H1 (cell line): ENCODE measurements at regions not wholly inside any gene's neighbourhood (a gene's known extent, or its start where the extent isn't known, plus 50 kb on each side); places are given as distances from the start of the nearest gene placed in this dataset.

Experiments used
- CTCF ChIA-PET: fragments of 300-600 bp; sonication (Branson Sonifier 250); formaldehyde crosslinking; loops from one replicate; lab custom pipeline; 2021; ENCODE audit not compliant: partially characterized antibody; lab: Charles Lee
- POLR2A ChIA-PET: fragments of 300-600 bp; sonication (Branson Sonifier 250); formaldehyde crosslinking; loops from one replicate; lab custom pipeline; 2021; ENCODE audit warnings: inconsistent platforms; ENCODE audit not compliant: partially characterized antibody; lab: Charles Lee
- DNase-seq, 2 experiments: peaks; one replicate each; pipeline versions ENCODE4 v3.0.0 to v3.0.0-alpha.2; 2010 to 2022; ENCODE audit warnings: low spot score in 2 of 2, low read depth in 1 of 2, mixed read lengths in 1 of 2
- FAIRE-seq: peaks from 2 replicates; lab custom pipeline; 2011; peaks lifted over from hg19 to GRCh38; lab: Jason Lieb, UNC
- H2AFZ ChIP-seq: 2 replicates; pipeline ENCODE4 v1.8.1; 2012; ENCODE audit warnings: low read length, inconsistent platforms
- H2AK5ac ChIP-seq: 2 replicates; pipeline ENCODE4 v1.6.1; 2013; ENCODE audit warnings: low read depth, low read length
- H2BK120ac ChIP-seq: replicated peaks from 2 replicates; pipeline ENCODE3; 2013; ENCODE audit warnings: low read depth, low read length, inconsistent platforms
- H2BK12ac ChIP-seq: 2 replicates; pipeline ENCODE4 v1.6.1; 2013; ENCODE audit warnings: low read depth, low read length
- H2BK15ac ChIP-seq: 2 replicates; pipeline ENCODE4 v1.6.1; 2013; ENCODE audit warnings: low read length
- H2BK20ac ChIP-seq: 2 replicates; pipeline ENCODE4 v1.6.1; 2013; ENCODE audit warnings: low read length
- H2BK5ac ChIP-seq: 2 replicates; pipeline ENCODE4 v1.6.1; 2013; ENCODE audit warnings: low read depth, low read length
- H3K14ac ChIP-seq: 2 replicates; pipeline ENCODE4 v1.6.1; 2013; ENCODE audit warnings: inconsistent platforms; ENCODE audit not compliant: insufficient read length
- H3K18ac ChIP-seq: 2 replicates; pipeline ENCODE4 v1.6.1; 2013; ENCODE audit warnings: low read length; ENCODE audit errors: extremely low read depth
- H3K23ac ChIP-seq: 2 replicates; pipeline ENCODE4 v1.6.1; 2013; ENCODE audit warnings: inconsistent platforms; ENCODE audit not compliant: insufficient read length
- H3K23me2 ChIP-seq: 2 replicates; pipeline ENCODE4 v1.6.1; 2013; ENCODE audit warnings: low read depth, low read length
- H3K27ac ChIP-seq: 2 replicates; pipeline ENCODE4 v1.6.1; 2011; ENCODE audit warnings: low read depth, low read length, inconsistent platforms
- H3K27me3 ChIP-seq, 4 experiments: replicated peaks in 1 of 4; 1 replicate in 1 of 4; 2 replicates in 3 of 4; pipeline versions ENCODE4 v1.6.1 to v1.8.1; 2011 to 2013; ENCODE audit warnings: low read length in 3 of 4, mild to moderate bottlenecking in 3 of 4, inconsistent platforms in 2 of 4, mixed read lengths in 2 of 4, moderate library complexity in 1 of 4; ENCODE audit not compliant: control insufficient read depth in 3 of 4, insufficient read depth in 3 of 4; ENCODE audit errors: extremely low read depth in 1 of 4
- H3K36me3 ChIP-seq, 4 experiments: 2 replicates each; pipeline versions ENCODE4 v1.6.1 to v1.8.1; 2011 to 2013; ENCODE audit warnings: mild to moderate bottlenecking in 4 of 4, low read length in 3 of 4, moderate library complexity in 2 of 4, control low read depth in 1 of 4, inconsistent platforms in 1 of 4; ENCODE audit not compliant: insufficient read depth in 4 of 4, control insufficient read depth in 2 of 4
- H3K4ac ChIP-seq: replicated peaks from 2 replicates; pipeline ENCODE3; 2013; ENCODE audit warnings: low read length, low read depth, mixed read lengths, inconsistent platforms; ENCODE audit not compliant: insufficient read length
- H3K4me1 ChIP-seq, 4 experiments: replicated peaks in 1 of 4; 1 replicate in 1 of 4; 2 replicates in 3 of 4; pipeline versions ENCODE4 v1.6.1 to v1.8.1; 2011 to 2013; ENCODE audit warnings: low read length in 3 of 4, inconsistent platforms in 2 of 4, mixed read lengths in 1 of 4; ENCODE audit not compliant: insufficient read depth in 4 of 4, control insufficient read depth in 3 of 4
- H3K4me2 ChIP-seq, 2 experiments: 2 replicates each; pipeline versions ENCODE4 v1.6.1 to v1.8.1; 2011 to 2013; ENCODE audit warnings: low read depth in 2 of 2, low read length in 2 of 2, control low read depth in 1 of 2, inconsistent platforms in 1 of 2, mild to moderate bottlenecking in 1 of 2; ENCODE audit not compliant: insufficient read depth in 1 of 2
- H3K4me3 ChIP-seq, 4 experiments: fragments of 200-600, 300-600 bp in 1 of 4; sonication (generic), shearing (Covaris generic), sonication (Bioruptor Twin) in 1 of 4; 2 replicates each; pipeline versions ENCODE4 v1.5.1 to v1.8.1; 2011 to 2016; ENCODE audit warnings: low read length in 4 of 4, low read depth in 3 of 4, control low read depth in 2 of 4, inconsistent platforms in 2 of 4, mild to moderate bottlenecking in 2 of 4, mixed read lengths in 1 of 4, moderate library complexity in 1 of 4; ENCODE audit not compliant: insufficient read depth in 2 of 4; ENCODE audit errors: extremely low read depth in 1 of 4
- H3K56ac ChIP-seq: replicated peaks from 2 replicates; pipeline ENCODE3; 2013; ENCODE audit warnings: low read depth, mild to moderate bottlenecking, mixed read lengths, low read length, inconsistent platforms; ENCODE audit not compliant: insufficient read length
- H3K79me1 ChIP-seq: 2 replicates; pipeline ENCODE4 v1.6.1; 2013; ENCODE audit warnings: low read depth, low read length, control low read depth
- H3K79me2 ChIP-seq, 2 experiments: 2 replicates each; pipeline versions ENCODE4 v1.6.1 to v1.8.1; 2012 to 2013; ENCODE audit warnings: low read length in 2 of 2, mild to moderate bottlenecking in 2 of 2, inconsistent platforms in 1 of 2; ENCODE audit not compliant: insufficient read depth in 2 of 2, control insufficient read depth in 1 of 2
- H3K9ac ChIP-seq, 4 experiments: replicated peaks in 1 of 4; 1 replicate in 1 of 4; 2 replicates in 3 of 4; pipeline versions ENCODE4 v1.6.1 to v1.8.1; 2011 to 2013; ENCODE audit warnings: low read depth in 3 of 4, low read length in 3 of 4, control low read depth in 2 of 4, mild to moderate bottlenecking in 2 of 4, moderate library complexity in 2 of 4, inconsistent platforms in 1 of 4; ENCODE audit errors: extremely low read depth in 1 of 4
- H3K9me3 ChIP-seq, 2 experiments: 2 replicates each; pipeline versions ENCODE4 v1.6.1 to v1.8.1; 2012 to 2013; ENCODE audit warnings: mild to moderate bottlenecking in 2 of 2, moderate library complexity in 2 of 2, control low read depth in 1 of 2, inconsistent platforms in 1 of 2, low read depth in 1 of 2, low read length in 1 of 2, mixed read lengths in 1 of 2; ENCODE audit not compliant: insufficient read depth in 2 of 2
- H4K20me1 ChIP-seq, 2 experiments: replicated peaks in 1 of 2; 2 replicates each; pipeline versions ENCODE3 to v1.8.1; 2011 to 2013; ENCODE audit warnings: inconsistent platforms in 2 of 2, low read length in 2 of 2, mild to moderate bottlenecking in 1 of 2; ENCODE audit not compliant: insufficient read depth in 2 of 2, control insufficient read depth in 1 of 2
- H4K5ac ChIP-seq: 2 replicates; pipeline ENCODE4 v1.6.1; 2013; ENCODE audit warnings: low read length, low read depth, mixed read lengths, inconsistent platforms; ENCODE audit not compliant: insufficient read length
- H4K8ac ChIP-seq: 2 replicates; pipeline ENCODE4 v1.8.0; 2013; ENCODE audit warnings: mild to moderate bottlenecking, moderate library complexity, low read length, inconsistent platforms; ENCODE audit not compliant: insufficient read depth; ENCODE audit errors: extremely low read depth
- H4K91ac ChIP-seq: replicated peaks from 2 replicates; pipeline ENCODE3; 2013; ENCODE audit warnings: low read length, mixed read lengths, inconsistent platforms; ENCODE audit not compliant: insufficient read length
- ASH2L ChIP-seq: fragments of 200-600, 300-600 bp; sonication (generic); IDR thresholded peaks from one replicate; pipeline ENCODE4 v1.7.1; 2017; ENCODE audit warnings: low read length
- BACH1 ChIP-seq: IDR thresholded peaks from 2 replicates; pipeline ENCODE4 v1.6.1; 2012; ENCODE audit warnings: low read length, improper control_type of control experiment
- CHD2 ChIP-seq: IDR thresholded peaks from 2 replicates; pipeline ENCODE4 v1.6.1; 2012; ENCODE audit warnings: low read length, improper control_type of control experiment
- CREB1 ChIP-seq: IDR thresholded peaks from 2 replicates; pipeline ENCODE4 v1.6.1; 2012; ENCODE audit warnings: inconsistent platforms
- EZH2 ChIP-seq: fragments of 200-600 bp; sonication (generic); IDR thresholded peaks from 2 replicates; pipeline ENCODE4 v1.7.1; 2012; ENCODE audit warnings: low read depth, mild to moderate bottlenecking, moderate library complexity, low read length, inconsistent platforms; ENCODE audit not compliant: severe bottlenecking
- KDM4A ChIP-seq: IDR thresholded peaks from one replicate; pipeline ENCODE4 v1.7.1; 2012; ENCODE audit warnings: low read depth, mild to moderate bottlenecking, moderate library complexity, low read length, inconsistent platforms; ENCODE audit not compliant: severe bottlenecking
- POLR2A ChIP-seq, 2 experiments: IDR thresholded peaks; 1 replicate in 1 of 2; 2 replicates in 1 of 2; pipeline ENCODE4 v1.6.1; 2011; ENCODE audit warnings: low read depth in 2 of 2, low read length in 2 of 2, mild to moderate bottlenecking in 2 of 2; ENCODE audit errors: control extremely low read depth in 1 of 2
- RAD21 ChIP-seq, 2 experiments: IDR thresholded peaks in 1 of 2; conservative IDR thresholded peaks in 1 of 2; 2 replicates each; pipeline ENCODE4 v1.6.1; 2011; ENCODE audit warnings: low read depth in 2 of 2, low read length in 2 of 2, improper control_type of control experiment in 1 of 2, inconsistent platforms in 1 of 2, mild to moderate bottlenecking in 1 of 2, moderate library complexity in 1 of 2
- RBBP5 ChIP-seq: IDR thresholded peaks from 2 replicates; pipeline ENCODE4 v1.7.1; 2012; ENCODE audit warnings: low read depth, mild to moderate bottlenecking, inconsistent platforms, low read length, moderate library complexity, borderline replicate concordance
- RFX5 ChIP-seq: IDR thresholded peaks from 2 replicates; pipeline ENCODE4 v1.6.1; 2011; ENCODE audit warnings: low read depth, low read length, improper control_type of control experiment, borderline replicate concordance
- SP4 ChIP-seq: IDR thresholded peaks from 2 replicates; pipeline ENCODE4 v1.6.1; 2012; ENCODE audit warnings: low read length, inconsistent platforms
- SRF ChIP-seq: IDR thresholded peaks from 2 replicates; pipeline ENCODE4 v1.6.1; 2011; ENCODE audit warnings: mild to moderate bottlenecking, low read depth, low read length, moderate library complexity
- TCF12 ChIP-seq: IDR thresholded peaks from 2 replicates; pipeline ENCODE4 v1.6.1; 2011; ENCODE audit warnings: low read depth, mild to moderate bottlenecking, low read length
- TEAD4 ChIP-seq: IDR thresholded peaks from 2 replicates; pipeline ENCODE4 v1.6.1; 2012; ENCODE audit warnings: low read depth, low read length, inconsistent platforms, mixed read lengths
- WGBS, 2 experiments: shearing (Covaris generic) in 1 of 2; methylation state at CpG; one replicate each; pipeline versions ENCODE4 v1.1.6 to v1.1.7; 2013 to 2015; ENCODE audit warnings: low lambda C conversion rate in 2 of 2, mixed read lengths in 2 of 2, inconsistent platforms in 1 of 2, low coverage in 1 of 2, missing lambda C conversion rate in 1 of 2; ENCODE audit not compliant: insufficient replicate concordance in 2 of 2, insufficient coverage in 1 of 2, insufficient read length in 1 of 2; ENCODE audit errors: extremely low coverage in 1 of 2, missing lambda C conversion rate in 1 of 2; 5-methylcytosine and 5-hydroxymethylcytosine counted together
- TF ChIP-seq, protein P1 (sequence below): IDR thresholded peaks from 2 replicates; pipeline ENCODE4 v1.6.1; 2012; ENCODE audit warnings: low read length, inconsistent platforms

GRCh38 chr9:81877047-81877446 lies 51.2 kb upstream of the SPATA31D4 start:
- H2AFZ ChIP-seq = no peak overlapping the region
- no peak for FAIRE-seq
- WGBS, 2 experiments = 93% methylated on average over 9 of the region's 9 CpGs; no CpG with 5 or more reads in 1 of the 2 experiments
- TF ChIP-seq BACH1 (no peak), EZH2 (no peak), RAD21 (IDR thresholded peaks at IDR 0.05 in 1 of 2, conservative IDR thresholded peaks at IDR 0.05 in 1 of 2; ENCODE audit: low read depth in 2 of 2, low read length in 2 of 2) (no peak), KDM4A (no peak), SP4 (no peak), TEAD4 (no peak), RBBP5 (no peak), SRF (no peak), RFX5 (no peak), CHD2 (no peak), TCF12 (no peak), ASH2L (no peak), CREB1 (no peak), POLR2A (IDR thresholded peaks at IDR 0.05; ENCODE audit: control extremely low read depth in 1 of 2, low read depth in 2 of 2, low read length in 2 of 2) (no peak)
- TF ChIP-seq, protein P1, sequence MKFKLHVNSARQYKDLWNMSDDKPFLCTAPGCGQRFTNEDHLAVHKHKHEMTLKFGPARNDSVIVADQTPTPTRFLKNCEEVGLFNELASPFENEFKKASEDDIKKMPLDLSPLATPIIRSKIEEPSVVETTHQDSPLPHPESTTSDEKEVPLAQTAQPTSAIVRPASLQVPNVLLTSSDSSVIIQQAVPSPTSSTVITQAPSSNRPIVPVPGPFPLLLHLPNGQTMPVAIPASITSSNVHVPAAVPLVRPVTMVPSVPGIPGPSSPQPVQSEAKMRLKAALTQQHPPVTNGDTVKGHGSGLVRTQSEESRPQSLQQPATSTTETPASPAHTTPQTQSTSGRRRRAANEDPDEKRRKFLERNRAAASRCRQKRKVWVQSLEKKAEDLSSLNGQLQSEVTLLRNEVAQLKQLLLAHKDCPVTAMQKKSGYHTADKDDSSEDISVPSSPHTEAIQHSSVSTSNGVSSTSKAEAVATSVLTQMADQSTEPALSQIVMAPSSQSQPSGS = no peak

More at GRCh38 chr9:81877047-81877446, 51.2 kb upstream of the SPATA31D4 start:
- no peaks in the 10 kb centered on the region for H3K36me3 ChIP-seq
- H2AK5ac ChIP-seq = no peak overlapping the region
- no peaks in the 10 kb centered on the region for H3K9me3 ChIP-seq
- H3K79me1 ChIP-seq = no peaks in the 10 kb centered on the region
- POLR2A ChIA-PET = no interaction called here
- no peak overlapping the region for H3K23ac ChIP-seq
- no peak overlapping the region for H3K4me3 ChIP-seq
- H3K18ac ChIP-seq = no peak overlapping the region; the same call in 1 of the 2 replicates
- no peak for DNase-seq
- no peak overlapping the region for H2BK120ac ChIP-seq
- H3K4ac ChIP-seq = peak overlapping the region; percentile 25
- no peaks in the 10 kb centered on the region; the same call in 1 of the 2 replicates for H3K23me2 ChIP-seq
- H3K4me1 ChIP-seq = no peaks in the 10 kb centered on the region
- H3K27me3 ChIP-seq = no peaks in the 10 kb centered on the region
- H3K27ac ChIP-seq = no peak overlapping the region
- H3K4me2 ChIP-seq = no peak overlapping the region
- no peak overlapping the region for H2BK20ac ChIP-seq
- H4K8ac ChIP-seq = no peak overlapping the region
- H2BK12ac ChIP-seq = peak overlapping the region; percentile 27; the same call in 1 of the 2 replicates
- H3K9ac ChIP-seq = no peak overlapping the region
- no peak overlapping the region for H4K91ac ChIP-seq
- CTCF ChIA-PET = no interaction called here
- no peak overlapping the region for H2BK5ac ChIP-seq
- H3K14ac ChIP-seq = no peak overlapping the region
- peaks cover 0 to 2% of the 10 kb centered on the region in 2 experiments for H4K20me1 ChIP-seq
- no peak overlapping the region for H2BK15ac ChIP-seq
- H4K5ac ChIP-seq = no peak overlapping the region
- no peaks in the 10 kb centered on the region for H3K79me2 ChIP-seq
- no peak overlapping the region for H3K56ac ChIP-seq
